H1 (cell line): ENCODE measurements at regions not wholly inside any gene's neighbourhood (a gene's known extent, or its start where the extent isn't known, plus 50 kb on each side); places are given as distances from the start of the nearest gene placed in this dataset.

Experiments used
- CTCF ChIA-PET: fragments of 300-600 bp; sonication (Branson Sonifier 250); formaldehyde crosslinking; loops from one replicate; lab custom pipeline; 2021; ENCODE audit not compliant: partially characterized antibody; lab: Charles Lee
- POLR2A ChIA-PET: fragments of 300-600 bp; sonication (Branson Sonifier 250); formaldehyde crosslinking; loops from one replicate; lab custom pipeline; 2021; ENCODE audit warnings: inconsistent platforms; ENCODE audit not compliant: partially characterized antibody; lab: Charles Lee
- DNase-seq, 2 experiments: peaks; one replicate each; pipeline versions ENCODE4 v3.0.0 to v3.0.0-alpha.2; 2010 to 2022; ENCODE audit warnings: low spot score in 2 of 2, low read depth in 1 of 2, mixed read lengths in 1 of 2
- FAIRE-seq: peaks from 2 replicates; lab custom pipeline; 2011; peaks lifted over from hg19 to GRCh38; lab: Jason Lieb, UNC
- H2AFZ ChIP-seq: 2 replicates; pipeline ENCODE4 v1.8.1; 2012; ENCODE audit warnings: low read length, inconsistent platforms
- H2AK5ac ChIP-seq: 2 replicates; pipeline ENCODE4 v1.6.1; 2013; ENCODE audit warnings: low read depth, low read length
- H2BK120ac ChIP-seq: replicated peaks from 2 replicates; pipeline ENCODE3; 2013; ENCODE audit warnings: low read depth, low read length, inconsistent platforms
- H2BK12ac ChIP-seq: 2 replicates; pipeline ENCODE4 v1.6.1; 2013; ENCODE audit warnings: low read depth, low read length
- H2BK15ac ChIP-seq: 2 replicates; pipeline ENCODE4 v1.6.1; 2013; ENCODE audit warnings: low read length
- H2BK20ac ChIP-seq: 2 replicates; pipeline ENCODE4 v1.6.1; 2013; ENCODE audit warnings: low read length
- H2BK5ac ChIP-seq: 2 replicates; pipeline ENCODE4 v1.6.1; 2013; ENCODE audit warnings: low read depth, low read length
- H3K14ac ChIP-seq: 2 replicates; pipeline ENCODE4 v1.6.1; 2013; ENCODE audit warnings: inconsistent platforms; ENCODE audit not compliant: insufficient read length
- H3K18ac ChIP-seq: 2 replicates; pipeline ENCODE4 v1.6.1; 2013; ENCODE audit warnings: low read length; ENCODE audit errors: extremely low read depth
- H3K23ac ChIP-seq: 2 replicates; pipeline ENCODE4 v1.6.1; 2013; ENCODE audit warnings: inconsistent platforms; ENCODE audit not compliant: insufficient read length
- H3K23me2 ChIP-seq: 2 replicates; pipeline ENCODE4 v1.6.1; 2013; ENCODE audit warnings: low read depth, low read length
- H3K27ac ChIP-seq: 2 replicates; pipeline ENCODE4 v1.6.1; 2011; ENCODE audit warnings: low read depth, low read length, inconsistent platforms
- H3K27me3 ChIP-seq, 4 experiments: replicated peaks in 1 of 4; 1 replicate in 1 of 4; 2 replicates in 3 of 4; pipeline versions ENCODE4 v1.6.1 to v1.8.1; 2011 to 2013; ENCODE audit warnings: low read length in 3 of 4, mild to moderate bottlenecking in 3 of 4, inconsistent platforms in 2 of 4, mixed read lengths in 2 of 4, moderate library complexity in 1 of 4; ENCODE audit not compliant: control insufficient read depth in 3 of 4, insufficient read depth in 3 of 4; ENCODE audit errors: extremely low read depth in 1 of 4
- H3K36me3 ChIP-seq, 4 experiments: 2 replicates each; pipeline versions ENCODE4 v1.6.1 to v1.8.1; 2011 to 2013; ENCODE audit warnings: mild to moderate bottlenecking in 4 of 4, low read length in 3 of 4, moderate library complexity in 2 of 4, control low read depth in 1 of 4, inconsistent platforms in 1 of 4; ENCODE audit not compliant: insufficient read depth in 4 of 4, control insufficient read depth in 2 of 4
- H3K4ac ChIP-seq: replicated peaks from 2 replicates; pipeline ENCODE3; 2013; ENCODE audit warnings: low read length, low read depth, mixed read lengths, inconsistent platforms; ENCODE audit not compliant: insufficient read length
- H3K4me1 ChIP-seq, 4 experiments: replicated peaks in 1 of 4; 1 replicate in 1 of 4; 2 replicates in 3 of 4; pipeline versions ENCODE4 v1.6.1 to v1.8.1; 2011 to 2013; ENCODE audit warnings: low read length in 3 of 4, inconsistent platforms in 2 of 4, mixed read lengths in 1 of 4; ENCODE audit not compliant: insufficient read depth in 4 of 4, control insufficient read depth in 3 of 4
- H3K4me2 ChIP-seq, 2 experiments: 2 replicates each; pipeline versions ENCODE4 v1.6.1 to v1.8.1; 2011 to 2013; ENCODE audit warnings: low read depth in 2 of 2, low read length in 2 of 2, control low read depth in 1 of 2, inconsistent platforms in 1 of 2, mild to moderate bottlenecking in 1 of 2; ENCODE audit not compliant: insufficient read depth in 1 of 2
- H3K4me3 ChIP-seq, 4 experiments: fragments of 200-600, 300-600 bp in 1 of 4; sonication (generic), shearing (Covaris generic), sonication (Bioruptor Twin) in 1 of 4; 2 replicates each; pipeline versions ENCODE4 v1.5.1 to v1.8.1; 2011 to 2016; ENCODE audit warnings: low read length in 4 of 4, low read depth in 3 of 4, control low read depth in 2 of 4, inconsistent platforms in 2 of 4, mild to moderate bottlenecking in 2 of 4, mixed read lengths in 1 of 4, moderate library complexity in 1 of 4; ENCODE audit not compliant: insufficient read depth in 2 of 4; ENCODE audit errors: extremely low read depth in 1 of 4
- H3K56ac ChIP-seq: replicated peaks from 2 replicates; pipeline ENCODE3; 2013; ENCODE audit warnings: low read depth, mild to moderate bottlenecking, mixed read lengths, low read length, inconsistent platforms; ENCODE audit not compliant: insufficient read length
- H3K79me1 ChIP-seq: 2 replicates; pipeline ENCODE4 v1.6.1; 2013; ENCODE audit warnings: low read depth, low read length, control low read depth
- H3K79me2 ChIP-seq, 2 experiments: 2 replicates each; pipeline versions ENCODE4 v1.6.1 to v1.8.1; 2012 to 2013; ENCODE audit warnings: low read length in 2 of 2, mild to moderate bottlenecking in 2 of 2, inconsistent platforms in 1 of 2; ENCODE audit not compliant: insufficient read depth in 2 of 2, control insufficient read depth in 1 of 2
- H3K9ac ChIP-seq, 4 experiments: replicated peaks in 1 of 4; 1 replicate in 1 of 4; 2 replicates in 3 of 4; pipeline versions ENCODE4 v1.6.1 to v1.8.1; 2011 to 2013; ENCODE audit warnings: low read depth in 3 of 4, low read length in 3 of 4, control low read depth in 2 of 4, mild to moderate bottlenecking in 2 of 4, moderate library complexity in 2 of 4, inconsistent platforms in 1 of 4; ENCODE audit errors: extremely low read depth in 1 of 4
- H3K9me3 ChIP-seq, 2 experiments: 2 replicates each; pipeline versions ENCODE4 v1.6.1 to v1.8.1; 2012 to 2013; ENCODE audit warnings: mild to moderate bottlenecking in 2 of 2, moderate library complexity in 2 of 2, control low read depth in 1 of 2, inconsistent platforms in 1 of 2, low read depth in 1 of 2, low read length in 1 of 2, mixed read lengths in 1 of 2; ENCODE audit not compliant: insufficient read depth in 2 of 2
- H4K20me1 ChIP-seq, 2 experiments: replicated peaks in 1 of 2; 2 replicates each; pipeline versions ENCODE3 to v1.8.1; 2011 to 2013; ENCODE audit warnings: inconsistent platforms in 2 of 2, low read length in 2 of 2, mild to moderate bottlenecking in 1 of 2; ENCODE audit not compliant: insufficient read depth in 2 of 2, control insufficient read depth in 1 of 2
- H4K5ac ChIP-seq: 2 replicates; pipeline ENCODE4 v1.6.1; 2013; ENCODE audit warnings: low read length, low read depth, mixed read lengths, inconsistent platforms; ENCODE audit not compliant: insufficient read length
- H4K8ac ChIP-seq: 2 replicates; pipeline ENCODE4 v1.8.0; 2013; ENCODE audit warnings: mild to moderate bottlenecking, moderate library complexity, low read length, inconsistent platforms; ENCODE audit not compliant: insufficient read depth; ENCODE audit errors: extremely low read depth
- H4K91ac ChIP-seq: replicated peaks from 2 replicates; pipeline ENCODE3; 2013; ENCODE audit warnings: low read length, mixed read lengths, inconsistent platforms; ENCODE audit not compliant: insufficient read length
- JUND ChIP-seq: IDR thresholded peaks from 2 replicates; pipeline ENCODE4 v1.6.1; 2011; ENCODE audit warnings: mild to moderate bottlenecking, improper control_type of control experiment, low read length
- KDM4A ChIP-seq: IDR thresholded peaks from one replicate; pipeline ENCODE4 v1.7.1; 2012; ENCODE audit warnings: low read depth, mild to moderate bottlenecking, moderate library complexity, low read length, inconsistent platforms; ENCODE audit not compliant: severe bottlenecking
- WGBS, 2 experiments: shearing (Covaris generic) in 1 of 2; methylation state at CpG; one replicate each; pipeline versions ENCODE4 v1.1.6 to v1.1.7; 2013 to 2015; ENCODE audit warnings: low lambda C conversion rate in 2 of 2, mixed read lengths in 2 of 2, inconsistent platforms in 1 of 2, low coverage in 1 of 2, missing lambda C conversion rate in 1 of 2; ENCODE audit not compliant: insufficient replicate concordance in 2 of 2, insufficient coverage in 1 of 2, insufficient read length in 1 of 2; ENCODE audit errors: extremely low coverage in 1 of 2, missing lambda C conversion rate in 1 of 2; 5-methylcytosine and 5-hydroxymethylcytosine counted together

- Histone ChIP-seq H3K4me1 (peaks cover 0 to 2% (median 0%) of the 10 kb centered on the region in 4 experiments; a peak in 2 of 7 replicates), H3K36me3 (no peaks in the 10 kb centered on the region; a peak in 2 of 8 replicates), H2BK12ac (no peak overlapping the region), H2BK5ac (no peak overlapping the region), H3K27me3 (no peaks in the 10 kb centered on the region), H2AK5ac (no peak overlapping the region), H3K9ac (no peak overlapping the region), H4K20me1 (no peaks in the 10 kb centered on the region), H3K79me1 (no peaks in the 10 kb centered on the region), H3K27ac (no peak overlapping the region), H3K4ac (no peak overlapping the region), H3K23ac (no peak overlapping the region), H3K23me2 (no peaks in the 10 kb centered on the region), H2AFZ (0 out of 2 replicates have a peak overlapping the region, but pooled peaks have one; percentile 1), H3K4me3 (no peak overlapping the region), H3K56ac (no peak overlapping the region), H3K4me2 (no peak overlapping the region), H4K5ac (no peak overlapping the region), H3K79me2 (no peaks in the 10 kb centered on the region), H4K8ac (no peak overlapping the region), H4K91ac (no peak overlapping the region), H2BK120ac (no peak overlapping the region), H3K14ac (no peak overlapping the region), H2BK20ac (0 out of 2 replicates have a peak overlapping the region, but pooled peaks have one; percentile 56), H3K9me3 (peaks cover 6 to 10% of the 10 kb centered on the region in 2 experiments), H2BK15ac (no peak overlapping the region), H3K18ac (no peak overlapping the region)
- ChIA-PET CTCF (interaction anchor here (0.7 to 1.8 kb wide), 2 partner anchors 85 to 242 kb away, joined by 3 to 6 read pairs; no protein-coding TSS in a partner anchor), POLR2A (interaction anchor here (1.1 kb wide), 1 partner anchor 25 kb away, joined by 3 read pairs; no protein-coding TSS in a partner anchor)
- 82% methylated on average over 2 of the region's 2 CpGs; no CpG with 5 or more reads in 1 of the 2 experiments for WGBS, 2 experiments
- TF ChIP-seq KDM4A (no peak), JUND (no peak)
- DNase-seq, result no peak
- FAIRE-seq, result no peak
Observed at GRCh38 chr2:62382122-62382521, 123.9 kb downstream of the TMEM17 start.
